Thymus (tissue), 11 donors: ENCODE measurements at regions not wholly inside any gene's neighbourhood (a gene's known extent, or its start where the extent isn't known, plus 50 kb on each side); places are given as distances from the start of the nearest gene placed in this dataset.
"Not testable (repeated sequence)": the region's sequence is repeated elsewhere in the genome, so short reads cannot be mapped to it uniquely, and the experiment has no call there.

Experiments
- DNase-seq, 9 donors: peaks; one replicate each; pipeline ENCODE4 v3.0.0-alpha.2; 2013; ENCODE audit warnings: low spot score in 9 of 9, low read depth in 6 of 9, missing footprints in 1 of 9
- H3K27ac ChIP-seq, 2 donors: one replicate each; pipeline ENCODE4 v1.5.1; 2013; ENCODE audit warnings: control low read depth in 1 of 2, low read depth in 1 of 2, low read length in 1 of 2, mild to moderate bottlenecking in 1 of 2, moderate library complexity in 1 of 2
- H3K27me3 ChIP-seq, 2 donors: one replicate each; pipeline ENCODE4 v1.5.1; 2013; ENCODE audit warnings: low read length in 1 of 2; ENCODE audit not compliant: control insufficient read depth in 2 of 2, insufficient read depth in 1 of 2
- H3K36me3 ChIP-seq, 2 donors: one replicate each; pipeline ENCODE4 v1.5.1; 2013; ENCODE audit warnings: low read length in 1 of 2, mild to moderate bottlenecking in 1 of 2, moderate library complexity in 1 of 2; ENCODE audit not compliant: control insufficient read depth in 2 of 2, insufficient read depth in 2 of 2
- H3K4me1 ChIP-seq, 2 donors: one replicate each; pipeline ENCODE4 v1.5.1; 2013; ENCODE audit warnings: low read length in 2 of 2; ENCODE audit not compliant: control insufficient read depth in 2 of 2, insufficient read depth in 2 of 2
- H3K4me3 ChIP-seq, 2 donors: one replicate each; pipeline ENCODE4 v1.5.1; 2013; ENCODE audit warnings: low read length in 2 of 2, control low read depth in 1 of 2, mild to moderate bottlenecking in 1 of 2
- H3K9me3 ChIP-seq, 2 donors: one replicate each; pipeline ENCODE4 v1.5.1; 2013; ENCODE audit warnings: low read length in 1 of 2, mild to moderate bottlenecking in 1 of 2; ENCODE audit not compliant: control insufficient read depth in 2 of 2, insufficient read depth in 1 of 2
- whole genome bisulfite sequencing: extraction: QIAGEN DNeasy Blood & Tissue Kit; methylation state at CpG from one replicate; pipeline ENCODE4 v1.1.7; 2013; 5-methylcytosine and 5-hydroxymethylcytosine counted together
- donor health status: healthy.

DNA sequence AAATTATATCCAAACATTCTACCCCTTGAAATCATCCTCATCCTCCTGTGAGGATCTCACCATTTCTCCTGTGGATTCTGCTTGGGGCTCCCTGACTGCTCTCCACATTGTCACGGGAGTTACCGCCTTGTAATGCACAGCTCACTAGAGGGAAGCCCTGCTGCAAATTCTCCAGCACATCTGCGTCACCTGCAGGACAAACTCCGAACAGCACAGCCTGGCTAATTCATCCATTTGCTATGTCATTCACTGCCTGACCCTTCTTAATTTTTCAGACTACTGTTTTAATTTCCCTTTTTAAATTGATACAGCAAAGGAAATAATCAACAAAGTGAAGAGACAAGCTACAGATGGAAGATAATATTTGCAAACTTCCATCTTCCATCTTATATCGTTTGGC is 627.4 kb downstream of the FBXO15 start:
- WGBS: 91% methylated on average over 5 of the region's 5 CpGs
- H3K27ac ChIP-seq: no peak overlapping the region
- H3K36me3 ChIP-seq: no peaks in the 10 kb centered on the region
- no peaks in the 10 kb centered on the region for H3K9me3 ChIP-seq
- no peak for DNase-seq
- no peaks in the 10 kb centered on the region for H3K4me1 ChIP-seq
- H3K27me3 ChIP-seq: no peaks in the 10 kb centered on the region
- no peak overlapping the region for H3K4me3 ChIP-seq

DNA sequence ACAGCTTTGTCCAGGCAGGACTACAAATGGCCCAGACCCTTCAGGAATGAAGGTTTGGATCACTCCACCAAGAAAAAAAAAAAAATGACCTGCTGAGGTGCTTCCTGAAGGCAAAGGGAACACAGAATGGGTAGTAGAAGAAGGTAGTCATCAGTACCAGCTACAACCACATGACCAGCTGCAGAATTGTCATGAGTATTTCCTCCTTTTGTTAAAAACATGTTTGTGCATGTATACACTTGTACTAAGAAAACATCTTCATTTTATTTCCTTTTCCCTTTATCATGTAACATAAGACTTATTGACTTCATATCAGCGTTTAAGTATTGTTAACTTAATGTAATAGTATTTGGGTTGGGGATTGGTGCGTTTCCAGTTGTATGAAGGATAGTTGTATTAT is 631.6 kb downstream of the FBXO15 start:
- DNase-seq, H3K36me3 ChIP-seq, H3K9me3 ChIP-seq, H3K4me3 ChIP-seq, H3K27me3 ChIP-seq, H3K27ac ChIP-seq, H3K4me1 ChIP-seq: not testable (repeated sequence)
- 99% methylated on average over 2 of the region's 2 CpGs for whole genome bisulfite sequencing

DNA sequence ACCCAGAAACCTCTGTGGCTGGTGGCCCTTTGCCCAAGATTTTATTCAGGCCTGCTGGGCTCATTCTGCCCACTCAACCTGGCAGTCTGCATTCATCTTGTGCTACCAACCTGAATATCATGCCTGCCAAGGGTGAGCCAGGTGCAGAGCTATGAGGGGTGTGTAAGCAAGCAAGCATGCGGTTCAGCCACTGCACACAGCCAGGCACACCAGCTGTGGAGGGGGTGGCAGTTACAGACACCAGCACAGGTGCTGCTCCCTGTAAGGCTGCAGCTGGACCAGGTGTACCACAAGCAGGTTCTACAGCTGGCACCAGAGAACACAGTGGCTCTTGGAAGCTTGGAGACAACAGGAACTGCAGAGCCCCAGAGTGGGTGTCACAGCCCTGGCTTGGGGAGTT is 633.2 kb downstream of the FBXO15 start:
- Histone ChIP-seq H3K27me3 (no peaks in the 10 kb centered on the region), H3K36me3 (no peaks in the 10 kb centered on the region), H3K27ac (no peak overlapping the region), H3K4me1 (no peaks in the 10 kb centered on the region), H3K4me3 (no peak overlapping the region), H3K9me3 (peaks cover 0 to 6% of the 10 kb centered on the region in 2 donors)
- DNase-seq: no peak
- WGBS: 94% methylated on average over 1 of the region's 1 CpG

DNA sequence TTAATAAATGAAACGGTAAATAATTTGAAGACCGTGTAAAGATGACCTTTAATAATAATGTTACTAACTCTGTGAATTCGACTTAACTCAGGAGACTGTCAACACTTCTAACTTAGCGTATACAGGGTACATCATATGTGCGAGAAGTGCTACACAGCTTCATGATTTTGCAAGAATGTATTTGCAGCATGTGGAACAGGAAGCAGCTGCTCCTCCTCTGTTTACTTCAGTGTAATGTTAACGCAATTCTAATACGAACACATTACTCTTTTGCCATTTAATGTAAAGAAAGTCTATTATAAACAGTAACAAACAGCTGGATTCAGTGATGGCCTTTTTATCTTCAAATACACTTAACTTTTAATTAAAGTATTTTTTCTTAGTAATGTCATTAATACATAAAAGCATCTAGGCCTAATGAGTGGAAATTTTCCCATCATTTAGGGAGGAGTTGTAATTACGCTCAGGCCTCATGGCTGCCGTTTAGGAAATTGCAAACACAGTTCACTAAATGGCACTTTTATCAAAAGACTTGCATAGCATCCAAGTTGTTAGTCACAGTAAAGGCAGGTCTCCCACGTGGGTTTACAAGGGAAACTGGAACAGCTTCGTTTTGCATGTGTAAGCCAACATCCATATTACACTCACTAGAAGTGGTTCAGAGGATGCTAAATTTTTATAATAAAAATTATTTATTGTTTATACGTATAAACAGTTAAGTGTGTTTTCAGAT is 635.7 kb downstream of the FBXO15 start:
- H3K4me3 ChIP-seq: no peak overlapping the region
- no peak overlapping the region for H3K27ac ChIP-seq
- no peaks in the 10 kb centered on the region for H3K36me3 ChIP-seq
- peaks cover 0 to 6% of the 10 kb centered on the region in 2 donors for H3K9me3 ChIP-seq
- DNase-seq: no peak
- H3K27me3 ChIP-seq: no peaks in the 10 kb centered on the region
- no peaks in the 10 kb centered on the region for H3K4me1 ChIP-seq
- WGBS: 78% methylated on average over 12 of the region's 12 CpGs

DNA sequence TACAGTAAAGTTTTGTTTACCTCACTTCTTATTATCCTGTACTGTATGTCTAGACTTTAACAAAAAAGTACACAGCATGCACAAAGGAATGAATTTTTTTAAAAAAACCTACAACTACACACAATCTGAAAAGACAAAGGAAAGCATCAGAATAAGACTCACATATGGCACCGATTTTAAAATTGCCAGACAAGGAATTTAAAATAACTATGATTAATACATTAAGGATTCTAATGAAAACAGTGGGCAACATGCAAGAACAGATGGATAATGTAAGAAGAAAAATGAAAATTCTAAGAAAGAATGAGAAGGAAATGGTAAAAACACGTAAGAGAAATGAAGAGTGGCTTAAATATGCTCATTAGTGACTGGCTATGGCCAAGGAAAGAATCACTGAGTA is 638.2 kb downstream of the FBXO15 start:
- no peak overlapping the region for H3K27ac ChIP-seq
- 92% methylated on average over 2 of the region's 2 CpGs for WGBS
- no peak overlapping the region for H3K4me3 ChIP-seq
- peaks cover 0 to 3% of the 10 kb centered on the region in 2 donors for H3K9me3 ChIP-seq
- DNase-seq: no peak
- no peaks in the 10 kb centered on the region for H3K4me1 ChIP-seq
- H3K27me3 ChIP-seq: no peaks in the 10 kb centered on the region
- no peaks in the 10 kb centered on the region for H3K36me3 ChIP-seq

DNA sequence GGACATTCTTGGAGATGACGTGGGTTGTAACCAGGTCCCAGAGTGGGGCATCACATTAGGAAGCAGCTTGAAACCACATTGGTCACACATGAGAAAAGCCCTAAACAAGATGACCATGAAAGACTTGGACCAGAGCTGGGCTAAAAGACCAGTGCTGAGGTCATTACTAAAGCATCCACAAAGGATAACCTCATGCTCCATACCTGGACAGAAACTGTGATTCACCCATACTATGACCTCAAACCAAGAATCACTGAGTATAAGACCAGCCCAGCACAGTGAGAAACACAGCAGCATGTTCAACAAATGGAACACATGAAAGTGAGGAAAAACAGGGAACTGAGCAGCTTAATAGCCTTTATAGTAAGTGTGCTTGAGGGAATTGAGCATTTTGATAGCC is 635.5 kb upstream of the NETO1 start:
- WGBS: 0% methylated on average over 1 of the region's 1 CpG
- no peaks in the 10 kb centered on the region for H3K36me3 ChIP-seq

DNA sequence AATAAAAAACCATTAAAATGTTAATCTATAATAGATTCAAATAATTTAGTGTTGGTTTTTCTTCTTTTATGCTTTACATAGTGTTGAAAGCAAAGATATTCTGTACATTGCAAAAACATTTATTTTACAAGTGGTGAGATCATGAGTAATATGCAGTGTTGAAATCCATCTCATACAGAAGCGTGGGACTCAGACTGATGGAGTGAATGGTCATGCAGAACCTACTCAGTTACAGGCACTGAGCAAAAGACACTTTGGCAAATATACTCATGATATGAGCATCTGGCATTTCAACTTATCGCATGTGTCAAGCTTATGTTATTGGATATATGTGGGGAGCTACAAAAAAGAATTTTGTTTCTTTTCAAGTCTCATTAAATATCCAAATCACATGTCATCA is 620.2 kb upstream of the NETO1 start:
- no peak for DNase-seq
- H3K9me3 ChIP-seq: no peaks in the 10 kb centered on the region
- H3K36me3 ChIP-seq: no peaks in the 10 kb centered on the region
- H3K27ac ChIP-seq: no peak overlapping the region
- 92% methylated on average over 2 of the region's 2 CpGs for WGBS
- no peaks in the 10 kb centered on the region for H3K27me3 ChIP-seq
- no peak overlapping the region for H3K4me3 ChIP-seq
- no peaks in the 10 kb centered on the region for H3K4me1 ChIP-seq

More for the DNA sequence above, 635.5 kb upstream of the NETO1 start:
- Histone ChIP-seq H3K4me3 (no peak overlapping the region), H3K27ac (no peak overlapping the region), H3K27me3 (no peaks in the 10 kb centered on the region), H3K9me3 (no peaks in the 10 kb centered on the region), H3K4me1 (no peaks in the 10 kb centered on the region)
- DNase-seq: no peak

DNA sequence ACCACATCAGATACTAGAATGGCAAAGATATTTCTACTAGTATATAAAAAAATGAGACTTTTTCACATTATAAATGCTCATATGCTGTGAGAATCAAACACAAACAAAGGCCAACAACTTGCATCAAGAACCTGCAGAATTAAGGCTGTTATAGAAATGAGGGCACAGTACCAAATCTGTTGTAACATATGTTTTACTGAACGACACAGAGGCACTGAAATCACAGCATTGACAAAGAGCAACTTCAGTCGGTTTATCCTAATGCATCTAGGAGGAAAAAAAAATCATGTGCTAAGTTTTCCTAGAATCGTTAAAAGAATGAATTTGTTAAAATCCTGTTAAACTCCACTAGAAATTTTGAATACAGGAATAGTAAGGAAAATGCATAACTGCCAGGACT is 617.4 kb upstream of the NETO1 start:
- 89% methylated on average over 3 of the region's 3 CpGs for WGBS
- Histone ChIP-seq H3K27me3 (no peaks in the 10 kb centered on the region), H3K4me3 (no peak overlapping the region), H3K9me3 (no peaks in the 10 kb centered on the region), H3K27ac (no peak overlapping the region), H3K36me3 (no peaks in the 10 kb centered on the region), H3K4me1 (no peaks in the 10 kb centered on the region)
- no peak for DNase-seq

DNA sequence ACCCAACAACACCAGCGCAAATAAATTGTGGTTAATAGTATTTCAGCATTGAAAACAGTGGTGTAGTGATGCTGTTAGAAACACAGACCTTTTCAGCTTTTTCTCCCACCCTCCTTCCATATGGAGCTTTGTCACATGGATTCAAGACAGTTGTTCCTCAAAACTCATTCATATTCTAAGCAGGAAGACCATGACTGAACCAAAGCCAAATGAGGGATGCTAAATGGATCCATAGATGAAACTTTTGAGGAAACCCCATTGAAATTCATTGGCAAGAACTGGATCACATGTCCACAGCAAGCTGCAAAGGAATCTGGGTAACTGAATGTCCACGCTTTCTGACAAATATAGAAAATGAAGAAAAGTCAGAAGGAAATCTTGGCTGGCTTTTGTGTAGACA is 615.1 kb upstream of the NETO1 start:
- 98% methylated on average over 2 of the region's 2 CpGs for WGBS

More for the DNA sequence above, 615.1 kb upstream of the NETO1 start:
- Histone ChIP-seq H3K4me3 (no peak overlapping the region), H3K36me3 (no peaks in the 10 kb centered on the region), H3K27me3 (no peaks in the 10 kb centered on the region), H3K27ac (no peak overlapping the region), H3K9me3 (no peaks in the 10 kb centered on the region), H3K4me1 (no peaks in the 10 kb centered on the region)
- no peak for DNase-seq
